GM19452 (cell line): ENCODE measurements at regions not wholly inside any gene's neighbourhood (a gene's known extent, or its start where the extent isn't known, plus 50 kb on each side); places are given as distances from the start of the nearest gene placed in this dataset.

Experiments used
- ATAC-seq: cut with Tn5 transposase; IDR thresholded peaks from one replicate; pipeline ENCODE4 v1.9.1; 2021; ENCODE audit not compliant: unreplicated experiment

DNA sequence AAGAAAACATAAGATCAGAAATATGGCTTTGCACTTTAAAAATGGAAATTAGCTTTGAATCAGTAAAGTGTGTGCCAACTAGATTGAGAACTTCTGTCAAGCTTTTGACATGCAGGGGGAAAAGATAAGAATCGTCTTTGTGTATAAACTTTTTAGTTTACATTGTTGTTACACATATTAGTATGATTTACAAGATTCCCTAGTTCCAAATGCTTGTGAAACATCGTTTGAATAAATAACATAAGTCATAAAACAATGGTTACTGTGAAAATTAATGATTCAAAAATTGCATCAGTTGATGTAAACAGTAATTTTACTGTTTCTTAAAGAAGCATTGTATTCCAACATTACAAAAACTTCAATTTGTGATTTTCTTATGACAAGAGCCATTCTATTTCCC, 207.6 kb upstream of the MTPN start:
- no peak for ATAC-seq

DNA sequence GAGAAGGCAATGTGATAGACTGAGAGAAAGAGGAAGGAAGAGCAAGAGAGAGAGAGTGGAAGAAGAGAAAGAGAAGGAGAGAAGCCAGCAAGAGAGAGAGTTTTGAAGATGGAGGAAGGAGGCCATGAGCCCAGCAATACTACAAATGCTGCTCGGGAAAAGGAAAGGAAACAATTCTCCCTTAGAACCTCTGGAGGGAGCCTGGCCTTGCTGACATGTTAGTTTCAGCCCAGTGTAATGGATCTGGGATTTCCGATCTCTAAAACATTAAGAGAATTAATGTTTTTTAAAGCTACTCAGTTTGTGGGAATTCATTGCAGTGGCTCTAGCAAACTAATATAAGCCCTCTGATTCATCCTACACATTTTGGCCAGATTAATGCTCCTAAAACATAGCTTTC, 206.8 kb upstream of the MTPN start:
- no peak for ATAC-seq

DNA sequence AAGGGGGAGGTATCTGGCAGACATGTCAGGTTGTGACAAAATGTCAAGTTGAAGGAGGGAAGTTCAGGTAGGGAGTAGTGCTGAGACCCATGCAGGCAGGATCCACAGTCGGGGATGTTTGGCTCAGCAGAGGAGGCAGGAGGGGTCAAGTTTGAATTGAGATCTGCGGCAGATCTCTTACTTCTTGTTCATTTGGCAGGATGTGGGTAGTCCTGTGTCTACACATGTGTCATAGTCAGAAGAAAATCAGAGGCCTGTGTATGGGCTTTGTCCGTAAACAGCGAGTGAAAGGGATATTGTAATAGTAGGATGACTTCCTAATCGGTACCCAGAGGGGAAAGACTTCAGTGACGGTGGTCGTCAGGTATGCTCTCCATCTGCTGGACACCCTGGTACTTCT, 203.8 kb upstream of the MTPN start:
- no peak for ATAC-seq

DNA sequence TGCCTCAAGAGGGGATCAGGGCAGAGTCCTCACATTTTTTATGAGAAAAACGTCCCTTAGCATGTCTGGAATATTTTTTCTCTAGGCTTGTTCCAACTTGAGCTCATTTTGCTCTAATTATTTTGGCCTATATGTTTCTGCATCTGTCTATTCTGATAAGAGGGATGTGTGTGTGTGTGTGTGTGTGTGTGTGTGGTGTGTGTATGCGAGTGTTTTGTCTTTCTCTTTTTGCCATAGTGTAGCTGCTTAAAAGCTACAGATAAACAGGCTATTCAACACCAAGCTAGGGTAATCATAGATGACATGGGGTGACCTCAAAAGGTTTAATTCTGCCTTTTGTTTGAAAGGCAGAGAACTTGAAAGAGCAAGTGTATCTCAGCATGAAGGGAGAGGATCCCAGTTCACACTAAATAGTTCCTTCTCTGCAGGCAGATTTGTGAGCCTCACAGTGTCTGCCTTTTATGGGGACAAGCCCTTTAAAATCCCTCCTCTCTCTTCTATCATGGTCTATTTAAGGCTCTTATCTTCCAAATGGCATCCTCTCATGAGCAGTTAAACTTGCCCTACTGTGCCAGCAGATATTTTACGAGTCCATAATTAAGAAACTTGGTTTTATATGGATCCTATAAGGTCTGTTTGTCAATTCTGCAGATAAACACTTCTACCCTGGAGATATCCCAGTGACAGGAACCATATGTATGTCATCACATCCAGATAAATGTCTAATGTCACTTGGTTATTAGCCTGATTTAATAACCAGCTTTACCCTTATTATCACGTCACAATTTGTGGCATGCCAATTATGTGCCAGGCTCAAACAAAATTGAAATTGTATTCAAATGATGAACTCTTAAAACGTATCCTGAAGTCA, 202.9 kb upstream of the MTPN start:
- ATAC-seq = no peak

DNA sequence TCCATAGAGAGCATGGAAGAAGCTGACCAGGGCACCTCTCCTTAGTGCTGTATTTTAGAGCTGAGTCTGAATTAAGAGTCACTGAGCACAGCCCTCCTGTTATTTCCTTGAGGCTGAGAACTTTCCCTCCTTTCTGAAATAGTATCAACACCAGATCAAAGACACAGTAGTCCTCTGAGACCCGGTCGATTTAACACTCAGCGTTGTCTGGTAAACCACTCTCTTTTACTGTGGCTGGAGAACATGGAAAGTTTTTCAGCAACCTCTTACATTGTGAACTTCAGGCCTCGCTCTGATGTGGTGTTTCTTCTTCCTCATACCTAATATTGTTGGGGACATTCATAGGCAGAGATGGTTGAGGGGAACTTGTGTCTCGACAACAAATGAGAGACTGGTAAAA, 202.0 kb upstream of the MTPN start:
- no peak for ATAC-seq

DNA sequence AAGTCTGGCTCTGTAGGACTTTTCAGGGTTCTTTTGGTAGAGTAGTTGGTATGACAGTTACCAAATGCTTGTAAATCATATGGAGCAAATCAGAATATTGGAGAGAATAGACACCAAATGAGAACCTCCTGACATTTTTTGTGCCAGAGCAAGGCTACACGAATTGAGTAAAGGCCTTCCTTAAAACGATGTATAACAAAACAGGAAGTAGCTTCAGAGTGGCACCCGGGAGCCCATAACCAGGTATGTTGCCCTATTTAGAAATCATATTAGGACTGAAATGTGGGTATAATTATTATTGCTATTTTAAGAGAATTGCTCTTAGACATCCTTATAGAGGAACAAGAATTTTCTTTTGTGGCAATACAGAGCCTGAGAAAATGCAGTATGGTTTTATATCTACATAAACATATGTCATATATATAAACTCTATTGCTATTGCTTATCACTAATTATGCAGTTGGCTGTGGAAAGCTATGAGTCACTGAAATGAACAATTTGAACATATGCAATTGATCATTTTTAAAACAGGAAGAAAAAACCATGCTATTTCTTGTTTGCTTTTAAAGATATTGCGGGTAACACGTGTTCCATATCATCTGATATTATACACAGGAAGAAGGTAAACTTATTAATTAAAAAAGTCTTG, 197.4 kb upstream of the MTPN start:
- no peak for ATAC-seq

DNA sequence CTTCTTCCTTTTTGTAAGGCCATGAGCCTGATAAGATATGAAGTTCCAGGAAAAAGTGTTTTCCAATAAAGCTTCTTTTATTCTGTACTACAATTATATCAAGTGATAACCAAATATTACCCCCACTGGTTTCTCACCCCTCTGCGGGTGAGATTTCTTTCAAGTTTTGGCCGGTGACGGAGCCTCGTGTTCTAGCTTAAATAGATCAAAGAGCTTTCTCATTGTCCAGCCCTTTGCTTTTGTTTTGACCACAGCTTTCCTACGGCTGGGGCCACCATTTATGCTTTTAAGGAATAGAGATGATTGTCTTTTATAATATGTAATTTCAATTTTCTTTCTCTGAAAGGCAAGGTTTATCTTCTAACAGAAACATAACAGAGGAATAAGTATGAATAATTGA, 196.7 kb upstream of the MTPN start:
- no peak for ATAC-seq

DNA sequence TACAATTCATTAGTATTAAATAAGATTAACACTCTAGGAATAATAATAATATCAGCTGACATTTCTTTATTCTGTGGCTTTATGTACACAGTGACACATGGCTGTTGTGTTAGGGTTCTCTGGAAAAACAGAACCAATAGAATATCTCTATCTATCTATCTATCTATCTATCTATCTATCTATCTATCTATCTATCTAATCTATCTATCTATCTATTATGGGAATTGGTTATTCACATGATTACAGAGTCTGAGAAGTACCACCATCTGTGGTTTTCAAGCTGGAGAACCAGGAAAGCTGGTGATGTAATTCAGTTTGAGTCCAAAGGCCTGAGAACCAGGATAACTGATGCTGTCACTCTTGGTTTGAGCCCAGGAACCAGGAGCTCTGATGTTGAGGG, 194.1 kb upstream of the MTPN start:
- ATAC-seq = no peak

DNA sequence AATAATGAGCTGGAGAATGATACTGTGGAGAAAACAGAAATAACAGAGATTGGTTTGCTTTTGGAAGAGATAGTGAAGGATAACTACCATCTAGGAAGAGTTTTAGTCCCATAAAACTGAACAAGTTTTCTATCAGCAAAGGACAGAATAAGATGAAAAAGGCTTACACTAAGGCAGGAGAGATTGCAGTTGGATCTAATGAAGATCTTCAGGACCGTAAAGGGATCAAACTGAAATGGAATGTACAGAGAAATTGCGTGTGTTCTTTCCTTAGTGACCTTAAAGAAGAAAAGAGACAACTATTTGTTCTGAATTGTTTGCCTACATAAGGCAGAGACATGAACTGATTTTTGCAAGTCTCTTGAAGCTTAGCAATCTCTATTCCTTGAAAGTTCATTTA, 191.7 kb upstream of the MTPN start:
- no peak for ATAC-seq

DNA sequence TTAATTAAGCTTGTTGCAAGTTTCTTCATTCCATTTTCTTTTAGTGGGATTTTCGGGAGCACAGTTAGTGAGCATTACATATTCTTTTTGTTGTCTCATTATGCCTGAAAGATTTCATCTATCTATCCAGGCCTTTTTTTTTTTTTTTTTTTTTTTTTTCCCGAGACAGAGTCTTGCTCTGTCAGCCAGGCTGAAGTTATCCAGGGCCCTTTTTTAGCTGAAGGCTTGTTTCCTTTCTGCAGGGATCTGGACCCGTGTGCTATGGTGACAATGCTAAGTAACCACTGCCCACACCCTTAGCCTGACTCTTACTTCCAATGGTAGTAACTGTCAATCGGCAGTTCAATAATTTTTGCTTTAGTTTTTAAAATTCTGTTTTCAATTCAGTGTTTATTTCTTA, 190.8 kb upstream of the MTPN start:
- ATAC-seq = no peak

DNA sequence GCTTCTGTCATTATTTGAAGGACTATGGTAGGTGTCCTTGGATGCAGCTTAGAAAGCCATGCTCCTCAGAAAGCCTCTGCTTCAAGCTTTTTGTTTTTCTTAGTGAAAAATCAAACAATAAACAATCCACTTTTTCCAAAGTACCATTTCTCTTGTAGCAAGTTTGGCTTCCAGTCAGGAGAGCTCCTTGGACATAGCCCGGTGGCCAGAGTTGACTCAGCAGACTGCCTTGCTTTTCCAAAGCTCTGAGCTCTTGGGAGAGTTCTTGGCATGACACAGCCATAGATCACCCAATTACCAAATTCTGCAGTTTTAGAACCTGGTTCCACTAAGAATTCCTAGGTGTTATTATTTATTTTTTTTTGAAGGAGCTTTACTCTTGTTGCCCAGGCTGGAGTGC, 189.4 kb upstream of the MTPN start:
- ATAC-seq = no peak

DNA sequence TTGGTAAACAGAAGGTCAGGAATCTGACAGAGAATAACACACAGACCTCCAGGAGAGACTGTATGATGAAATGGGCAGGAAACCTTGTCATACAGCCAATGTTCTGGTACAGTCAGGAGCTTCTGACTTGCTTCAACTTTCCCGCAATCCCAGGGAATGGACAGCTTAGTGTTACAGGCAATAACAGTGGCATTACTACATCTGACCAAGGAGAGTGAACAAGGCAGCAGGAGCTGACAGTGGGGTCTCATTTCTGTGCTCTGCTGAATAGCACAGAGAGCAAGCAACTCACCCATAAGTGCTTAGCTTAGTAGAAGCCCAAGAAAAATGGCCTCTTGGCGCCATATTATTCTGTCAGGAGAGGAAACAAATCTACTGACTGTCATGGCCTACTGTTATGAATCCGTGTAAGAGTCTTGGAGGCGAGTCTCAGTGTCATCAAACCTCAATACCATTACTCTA, 186.2 kb upstream of the MTPN start:
- no peak for ATAC-seq

DNA sequence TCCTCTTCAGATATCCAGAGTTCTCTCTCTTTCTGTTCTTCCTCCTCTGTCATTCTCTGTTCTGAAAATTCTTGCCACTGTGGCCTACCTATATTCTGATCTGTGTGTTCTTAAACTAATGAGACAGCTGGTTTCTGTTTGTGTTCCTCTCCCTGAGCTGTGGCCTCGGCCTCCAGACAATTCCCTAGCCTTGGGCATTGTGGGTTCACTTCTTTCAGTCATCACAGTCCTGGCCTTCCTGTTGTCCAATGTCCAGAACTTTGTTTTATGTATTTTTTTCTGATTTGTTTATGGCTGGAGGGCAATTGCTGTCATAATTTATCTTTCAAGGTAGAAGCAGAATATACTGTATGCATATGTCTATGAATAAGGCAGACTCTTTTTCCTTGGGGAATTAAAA, 173.2 kb upstream of the MTPN start:
- ATAC-seq = no peak

DNA sequence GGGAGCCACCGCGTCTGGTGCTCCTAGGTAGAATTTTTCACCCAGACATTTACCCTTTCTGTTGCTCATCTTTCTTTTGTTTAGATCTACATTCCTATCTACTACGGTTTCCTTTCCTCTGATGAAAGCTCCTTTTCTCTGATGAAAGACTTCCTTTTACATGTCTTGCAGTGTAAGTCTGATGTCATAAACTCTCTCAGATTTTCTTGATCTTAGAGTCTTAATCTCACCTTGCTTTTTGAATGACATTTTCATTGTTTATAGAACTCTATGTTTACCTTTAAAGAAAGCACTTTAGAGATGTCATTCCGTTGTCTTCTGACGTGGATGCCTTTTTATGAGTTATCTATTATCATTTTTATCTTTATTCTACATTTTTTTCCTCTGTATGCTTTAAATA, 171.8 kb upstream of the MTPN start:
- ATAC-seq = no peak

DNA sequence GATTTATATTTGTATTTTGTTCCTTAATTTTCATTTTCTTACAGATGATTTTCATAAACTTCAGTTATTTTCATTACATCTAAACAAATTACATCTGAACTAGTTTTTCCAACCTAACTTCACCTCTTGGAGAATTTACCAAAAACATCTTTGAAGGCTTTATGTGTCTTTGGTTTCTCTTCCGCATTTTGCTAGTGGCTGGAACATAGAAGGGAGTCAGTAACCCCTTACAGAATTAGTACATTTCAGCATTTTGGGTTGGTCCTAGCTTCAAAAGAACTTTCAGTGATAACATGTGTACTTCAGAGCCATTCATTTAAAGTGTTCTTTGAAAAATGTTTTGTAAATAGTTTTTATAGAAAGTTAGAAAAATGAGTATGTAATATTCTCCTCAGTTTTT, 169.8 kb upstream of the MTPN start:
- no peak for ATAC-seq

DNA sequence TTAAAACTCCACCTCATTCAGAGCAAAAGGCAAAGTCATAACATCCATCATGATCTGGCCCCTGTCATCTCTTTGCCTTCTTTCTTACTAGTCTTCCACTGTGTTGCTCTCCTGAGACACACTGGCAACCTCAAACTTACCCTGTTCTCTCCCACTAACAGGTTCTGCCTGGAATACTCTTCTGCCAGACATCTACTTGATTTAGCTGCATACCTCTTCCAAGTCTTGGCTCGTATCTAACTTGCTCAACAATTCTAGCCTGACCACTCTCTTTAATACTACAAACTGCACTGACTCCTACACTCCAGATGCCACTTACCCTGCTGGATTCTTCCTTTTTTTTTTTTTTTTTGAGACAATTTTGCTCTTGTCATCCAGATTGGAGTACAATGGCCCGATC, 167.0 kb upstream of the MTPN start:
- no peak for ATAC-seq

DNA sequence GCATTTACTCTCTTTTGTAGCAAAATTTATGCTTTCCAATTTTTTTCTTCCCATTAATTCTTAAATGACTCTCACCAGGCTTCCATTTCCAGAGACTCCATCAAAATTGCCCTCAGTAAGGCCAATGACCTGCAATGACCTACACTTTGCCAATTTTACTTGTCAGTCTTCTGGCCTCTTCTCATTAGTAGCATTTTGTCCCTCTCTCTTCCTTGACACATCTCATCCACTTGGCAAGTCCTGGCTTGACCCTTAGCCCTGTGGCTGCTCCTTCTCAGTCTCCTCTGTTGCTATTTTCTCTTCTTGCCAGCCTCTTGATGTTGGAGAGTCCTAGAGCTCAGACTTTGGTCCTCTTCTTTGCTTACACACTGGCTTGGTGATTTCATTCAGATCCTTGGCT, 166.1 kb upstream of the MTPN start:
- no peak for ATAC-seq

DNA sequence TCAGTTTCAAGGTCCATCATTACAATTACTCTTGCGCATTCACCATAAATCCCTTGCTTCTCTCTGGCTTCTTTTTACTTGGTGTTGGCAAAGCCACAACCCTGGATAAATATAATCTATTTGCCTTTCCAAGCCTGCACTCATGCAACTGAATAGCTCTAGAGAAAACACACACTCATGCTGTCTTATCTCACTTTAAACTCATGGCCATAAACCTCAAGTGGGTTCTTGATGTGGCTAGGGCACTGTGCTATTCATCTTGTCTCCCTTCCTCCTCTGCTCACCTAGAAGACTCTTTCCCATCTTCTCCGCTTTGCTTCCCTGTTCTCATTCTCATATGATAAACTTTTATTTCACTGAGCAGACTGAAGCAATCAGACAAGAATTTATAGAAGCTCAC, 165.4 kb upstream of the MTPN start:
- ATAC-seq = no peak

DNA sequence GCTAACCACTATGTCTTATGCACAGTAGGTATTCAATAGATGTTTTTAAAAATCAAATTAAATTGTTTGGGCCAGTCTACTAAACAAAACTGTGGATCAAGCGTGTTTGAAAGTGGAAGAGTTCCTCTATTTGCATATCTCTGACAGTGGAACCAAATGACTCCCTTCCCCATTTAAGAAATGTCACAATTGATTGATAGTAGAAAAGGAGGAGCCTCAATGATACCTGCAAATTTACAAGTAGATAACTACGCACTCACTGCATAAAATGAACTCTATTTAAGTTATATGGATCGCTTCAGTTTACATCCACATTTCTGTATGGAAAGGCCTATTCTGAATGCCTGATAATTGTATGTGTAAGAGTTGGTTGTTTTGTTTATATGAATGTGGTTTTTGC, 163.3 kb upstream of the MTPN start:
- no peak for ATAC-seq

DNA sequence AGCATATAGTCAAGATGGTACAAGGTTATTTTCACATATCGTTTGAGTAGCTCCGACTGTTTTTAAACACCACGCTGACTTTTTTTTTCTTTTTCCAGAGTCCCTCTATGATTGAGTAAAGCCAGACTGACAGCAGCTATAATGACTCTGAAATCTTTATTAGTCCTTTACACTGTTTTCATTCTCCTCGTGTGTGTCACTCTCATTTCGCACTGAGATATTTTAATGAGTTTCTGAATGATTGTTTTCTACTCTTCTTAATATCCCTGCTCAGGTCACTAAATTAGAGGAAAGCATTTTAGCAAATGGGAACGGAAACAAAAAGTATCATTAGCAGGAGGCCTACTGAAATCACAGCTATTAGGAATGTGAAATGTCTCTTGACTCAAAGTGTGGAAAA, 162.3 kb upstream of the MTPN start:
- ATAC-seq = no peak

DNA sequence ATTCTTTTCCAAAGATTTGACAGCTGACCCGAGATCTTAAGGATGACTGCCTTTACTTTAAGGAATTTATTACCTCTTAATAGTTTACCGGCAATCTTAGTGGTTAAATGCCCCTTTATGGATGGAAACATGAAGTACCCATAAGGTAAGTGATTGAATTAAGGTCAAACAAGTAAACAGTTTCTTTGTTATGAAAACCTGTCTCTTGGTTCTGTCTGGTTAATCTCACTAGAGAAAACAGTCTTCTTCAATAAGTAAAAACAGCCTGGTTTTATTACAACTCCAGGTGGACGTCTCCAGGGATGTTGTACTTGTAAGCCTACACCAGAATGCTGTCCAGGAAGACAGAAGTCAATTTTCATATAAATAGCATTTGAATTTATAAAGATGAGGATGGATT, 161.8 kb upstream of the MTPN start:
- ATAC-seq = no peak

DNA sequence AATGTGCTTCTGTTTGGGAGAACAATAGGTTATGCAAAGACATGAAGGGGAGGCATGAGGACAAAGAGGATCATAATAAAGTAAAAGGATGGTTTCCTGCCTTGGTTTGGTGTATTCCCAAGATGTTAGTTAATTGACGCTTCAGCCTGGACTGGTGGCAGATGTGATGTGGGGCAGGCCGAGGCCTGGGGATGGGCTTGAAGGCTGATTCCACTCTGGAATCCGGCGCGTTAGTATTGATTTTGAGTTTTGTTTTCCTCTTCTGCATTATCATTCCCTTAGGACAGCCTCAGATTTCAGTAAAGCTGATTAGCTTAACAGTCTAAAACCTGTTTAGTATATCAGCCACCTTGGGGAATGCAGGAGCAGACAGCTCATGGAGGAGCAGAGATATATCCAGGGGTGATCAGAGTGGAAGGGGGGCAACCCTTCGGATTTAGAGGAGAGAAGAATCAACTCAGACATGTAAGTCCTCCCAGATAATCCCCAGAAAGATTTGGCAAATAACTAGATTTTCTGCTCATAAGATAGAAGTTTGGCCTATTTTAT, 159.8 kb upstream of the MTPN start:
- ATAC-seq = no peak
